ENCODE measurements at regions not wholly inside any gene's neighbourhood (a gene's known extent, or its start where the extent isn't known, plus 50 kb on each side); places are given as distances from the start of the nearest gene placed in this dataset.
"Not testable (repeated sequence)": the region's sequence is repeated elsewhere in the genome, so short reads cannot be mapped to it uniquely, and the experiment has no call there.

DNA sequence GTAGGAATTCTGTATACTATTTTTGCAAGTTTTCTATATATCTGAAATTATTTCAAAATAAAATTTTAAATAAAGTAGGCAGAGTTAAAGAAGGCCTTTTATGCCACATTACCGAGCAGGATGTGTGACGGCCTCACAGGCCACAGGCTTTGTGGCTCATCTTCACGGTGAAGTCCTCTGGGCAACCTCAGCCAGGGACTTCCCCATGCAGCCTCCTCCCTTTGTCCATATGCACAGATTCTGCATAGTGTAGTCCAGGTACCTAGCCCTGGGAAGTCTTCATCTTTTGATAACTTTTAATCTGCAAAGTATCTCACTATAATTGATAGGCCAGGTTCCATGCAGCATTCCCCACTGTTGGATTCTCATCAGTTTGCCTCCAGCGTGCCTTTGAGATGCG lies 62.8 kb downstream of the ARHGAP11B start:
- not testable (repeated sequence) for FAIRE-seq; DNase-seq (ENCODE audit: low spot score in 2 of 2)

DNA sequence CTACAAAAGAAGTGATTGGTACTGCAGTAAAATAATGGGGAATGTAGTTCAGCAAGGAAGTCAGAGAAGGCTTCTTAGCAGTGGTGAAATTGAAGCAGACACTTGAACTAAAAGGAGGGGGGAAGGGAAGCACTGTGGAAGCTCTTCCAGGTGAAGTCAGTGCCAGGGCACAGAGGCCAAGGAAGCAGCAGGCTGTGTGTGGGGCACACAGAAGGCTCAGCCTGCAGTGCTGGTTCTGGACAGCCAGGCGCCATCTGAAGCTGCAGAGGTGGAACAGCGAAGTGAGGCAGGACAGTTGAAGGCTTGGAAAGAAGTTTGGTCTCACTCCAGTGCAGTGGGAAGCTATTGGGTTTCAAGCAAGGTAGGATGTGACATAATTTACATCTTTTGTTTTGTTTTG lies 64.2 kb downstream of the ARHGAP11B start:
- FAIRE-seq; DNase-seq (ENCODE audit: low spot score in 2 of 2): not testable (repeated sequence)

DNA sequence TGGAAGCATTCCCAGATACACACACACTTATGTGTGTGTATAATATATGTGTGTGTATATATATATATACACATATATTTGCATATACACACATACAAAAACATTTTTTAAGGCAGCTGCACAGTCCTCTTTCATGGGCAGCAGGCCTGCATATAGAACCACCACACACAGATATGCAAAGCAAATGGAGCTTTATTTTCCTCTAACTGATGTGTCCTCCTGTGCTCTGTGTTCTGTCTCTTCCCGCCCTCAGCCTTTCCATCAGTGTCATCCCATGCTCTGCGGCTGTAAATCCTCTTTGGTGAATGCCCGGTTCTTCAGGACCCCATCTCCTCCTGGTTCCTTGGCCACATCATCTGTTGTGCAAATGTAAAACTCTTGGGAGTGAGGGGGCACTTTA lies 69.9 kb downstream of the ARHGAP11B start:
- not testable (repeated sequence) for DNase-seq (ENCODE audit: low spot score in 2 of 2); FAIRE-seq

DNA sequence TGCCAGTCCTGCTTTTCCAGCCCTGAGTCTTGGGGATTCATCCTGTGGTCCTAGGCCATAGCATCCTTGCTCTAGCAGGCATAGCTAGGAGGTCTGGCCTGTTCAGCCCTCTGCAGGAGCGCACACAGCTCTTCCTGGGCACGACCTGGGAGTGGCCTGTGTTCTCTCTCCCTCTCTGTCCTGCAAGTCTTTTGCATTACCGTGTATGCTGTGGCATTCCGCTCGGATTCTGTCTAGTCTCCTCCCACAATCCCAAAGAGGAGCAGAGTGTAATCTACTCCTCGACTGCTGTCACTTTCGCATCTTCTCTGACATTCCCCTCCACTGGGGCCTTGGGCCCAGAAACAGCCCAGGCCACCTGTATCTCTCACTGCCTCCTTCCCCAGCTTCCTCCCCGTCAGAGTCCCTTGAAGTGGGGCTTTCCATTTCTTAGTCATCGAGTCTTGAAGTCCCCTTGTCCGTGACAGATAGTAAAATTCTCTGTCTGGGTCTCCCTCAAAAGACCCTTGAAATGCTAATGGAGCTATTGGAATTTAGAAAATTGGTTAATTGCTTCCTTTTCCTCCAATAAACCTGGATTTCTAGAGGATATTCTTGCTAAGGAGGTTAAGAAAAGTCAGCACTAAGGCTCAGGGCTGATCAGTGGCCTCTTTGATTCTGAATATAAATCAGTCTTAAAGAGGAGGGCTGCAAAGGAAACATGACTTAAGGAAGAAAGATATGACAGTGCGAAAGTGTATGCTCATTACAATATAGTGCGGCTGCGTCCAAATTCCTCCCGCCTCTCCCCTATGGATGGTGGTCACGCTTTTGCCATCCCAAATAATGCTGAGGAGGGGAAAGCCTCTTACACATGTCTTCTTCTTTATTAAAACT lies 70.7 kb downstream of the ARHGAP11B start:
- FAIRE-seq, result not testable (repeated sequence)

DNA sequence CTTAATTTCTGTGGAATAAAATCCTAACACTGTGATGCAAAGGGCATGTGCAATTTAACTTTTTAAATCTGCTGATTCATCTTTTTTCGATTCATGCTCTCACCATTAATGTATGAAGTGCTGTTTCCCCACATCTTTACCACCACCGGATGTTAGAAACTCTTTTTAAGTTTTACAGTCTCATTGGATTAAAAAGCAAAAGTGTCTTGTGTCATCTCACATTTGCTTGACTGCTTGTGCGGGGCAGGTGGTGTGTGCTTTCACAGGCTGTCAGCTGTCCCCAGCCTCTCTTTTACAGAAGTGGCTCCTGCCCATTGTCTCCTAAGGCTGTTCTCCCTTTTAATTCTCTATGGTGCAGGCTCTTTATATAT lies 71.4 kb downstream of the ARHGAP11B start:
- DNase-seq (ENCODE audit: low spot score in 2 of 2); FAIRE-seq: not testable (repeated sequence)

More for the DNA sequence above, 70.7 kb downstream of the ARHGAP11B start:
- not testable (repeated sequence) for DNase-seq (ENCODE audit: low spot score in 2 of 2)

DNA sequence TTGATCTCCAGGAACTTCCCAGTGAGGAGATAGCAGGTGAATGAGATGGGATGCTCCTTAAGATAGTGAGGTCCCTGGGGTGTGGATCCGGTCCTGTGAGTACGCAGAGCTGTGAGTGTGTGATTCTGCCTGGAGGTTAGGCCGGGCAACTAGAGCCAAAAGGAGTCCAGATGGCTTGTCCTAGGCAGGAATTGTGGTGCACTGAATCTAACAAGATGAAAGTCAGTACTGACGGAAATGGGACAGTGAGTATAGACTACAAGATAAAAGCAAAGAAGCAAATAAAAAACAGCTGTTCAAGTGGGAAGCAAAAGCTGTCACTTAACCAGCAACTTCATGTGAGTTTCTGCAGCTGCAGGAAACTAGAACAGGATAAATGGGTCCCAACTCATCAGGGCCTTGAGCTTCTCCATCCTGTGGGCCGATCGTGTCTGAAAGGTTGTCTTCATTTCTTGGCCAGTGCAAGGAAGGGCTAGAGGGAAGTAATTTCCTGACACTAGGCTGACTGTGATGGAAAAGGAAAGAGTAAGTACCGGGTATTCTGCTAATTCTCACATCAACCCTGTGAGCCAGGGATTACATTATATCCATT lies 74.2 kb downstream of the ARHGAP11B start:
- not testable (repeated sequence) for DNase-seq (ENCODE audit: low spot score in 2 of 2); FAIRE-seq

DNA sequence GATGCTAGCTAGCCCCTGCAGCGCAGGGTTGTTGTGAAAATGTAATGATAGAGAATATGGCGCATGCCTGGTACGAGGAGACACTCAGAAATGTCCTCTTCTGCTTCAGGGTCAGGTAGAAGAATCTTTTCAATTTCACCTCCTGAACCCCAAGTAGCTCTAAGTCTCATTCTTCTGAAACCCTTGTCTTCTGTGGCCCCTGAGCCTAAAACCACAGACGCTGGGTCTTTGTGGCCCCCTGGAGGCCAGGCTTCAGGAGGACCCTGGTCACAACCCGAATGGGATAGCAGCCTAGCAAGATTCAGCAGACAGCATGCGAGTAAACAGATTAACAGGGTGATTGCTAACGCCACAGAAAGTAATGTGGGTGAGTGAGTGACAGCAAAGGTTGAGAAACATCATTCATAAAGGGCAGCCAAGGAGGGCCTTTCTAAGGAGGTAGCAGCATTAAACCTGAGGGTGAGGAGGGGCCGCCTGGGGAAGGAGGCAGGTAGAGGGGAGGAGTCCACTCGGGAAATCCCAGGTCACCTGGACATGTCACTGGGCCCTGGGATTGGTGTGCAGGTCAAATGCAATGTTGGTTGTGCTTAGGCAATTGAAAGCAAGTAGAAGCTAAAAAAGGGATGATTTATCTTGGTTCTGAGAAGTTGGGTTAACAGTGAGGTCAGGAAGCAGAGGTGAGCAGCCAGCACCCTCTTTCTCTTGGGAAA lies 82.2 kb downstream of the ARHGAP11B start:
- not testable (repeated sequence) for FAIRE-seq; DNase-seq (ENCODE audit: low spot score in 2 of 2)

DNA sequence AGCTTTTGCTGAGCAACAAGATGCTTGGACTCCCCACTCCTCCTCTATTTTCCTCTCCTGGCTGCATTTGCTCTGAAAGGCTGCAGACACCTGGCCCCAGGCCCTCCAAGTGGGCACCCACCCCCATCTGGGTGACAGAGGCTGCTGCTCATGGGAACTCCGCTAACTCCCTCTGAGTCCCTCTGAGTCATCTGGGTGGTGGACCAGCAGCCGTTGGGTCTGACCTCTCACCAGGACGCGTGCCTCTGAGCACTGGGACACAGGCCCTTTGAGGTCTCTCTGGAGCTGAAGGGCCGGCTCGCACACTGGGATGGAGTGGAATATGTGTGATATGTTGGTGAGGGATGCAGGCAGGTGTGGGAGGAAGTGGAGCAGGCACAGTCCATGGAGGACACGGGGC lies 82.9 kb downstream of the ARHGAP11B start:
- FAIRE-seq, result not testable (repeated sequence)

DNA sequence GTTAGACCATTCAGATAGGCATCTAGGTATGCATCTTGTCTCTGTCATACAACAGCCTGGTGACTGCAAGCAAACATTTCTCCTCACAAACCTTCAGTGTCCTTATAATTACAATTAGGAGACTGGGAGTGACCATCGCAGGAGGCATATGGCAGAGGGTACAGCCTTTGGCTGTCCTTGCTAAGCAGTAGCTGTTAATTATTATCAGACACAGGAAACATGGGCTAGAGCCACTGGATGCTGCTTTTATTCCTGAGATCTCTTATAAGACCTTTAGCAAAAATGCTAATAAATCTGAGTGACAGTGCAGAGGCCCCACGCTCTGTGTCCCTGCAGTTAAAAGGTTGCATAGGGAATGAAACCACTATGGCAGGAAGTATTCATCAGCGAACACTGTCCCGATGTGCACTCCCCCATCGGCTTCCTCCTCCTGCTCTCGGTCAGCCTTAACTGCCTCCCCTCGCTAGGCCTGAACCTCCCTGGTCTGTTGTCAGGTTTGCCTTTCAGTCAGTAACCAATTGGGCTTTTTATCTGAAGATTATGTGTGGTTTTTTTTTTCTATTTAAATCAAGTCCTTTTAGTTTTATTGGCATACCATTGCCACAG lies 92.2 kb downstream of the ARHGAP11B start:
- DNase-seq (ENCODE audit: low spot score in 2 of 2); FAIRE-seq: not testable (repeated sequence)

More for the DNA sequence above, 82.9 kb downstream of the ARHGAP11B start:
- not testable (repeated sequence) for DNase-seq (ENCODE audit: low spot score in 2 of 2)

DNA sequence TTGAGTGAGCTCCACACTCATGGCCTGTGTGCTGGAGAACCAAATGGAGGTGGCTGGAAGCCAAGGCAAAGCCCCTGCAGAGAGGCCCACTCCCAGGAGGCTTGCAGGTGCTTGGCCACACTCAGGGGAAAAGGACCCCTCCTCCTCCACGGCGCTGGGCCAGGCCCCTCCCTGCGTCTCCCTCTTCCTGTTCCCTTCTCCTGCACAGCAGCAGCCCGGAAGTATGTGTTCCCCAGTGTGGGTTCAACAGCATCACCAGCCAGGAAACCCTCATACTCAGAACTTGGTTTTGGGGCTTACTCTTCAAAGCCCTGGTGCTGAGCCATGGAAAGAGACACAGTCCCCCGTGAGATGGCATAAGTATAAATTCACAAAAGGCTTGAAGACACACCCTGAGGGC lies 93.4 kb downstream of the ARHGAP11B start:
- DNase-seq (ENCODE audit: low spot score in 2 of 2); FAIRE-seq: not testable (repeated sequence)

DNA sequence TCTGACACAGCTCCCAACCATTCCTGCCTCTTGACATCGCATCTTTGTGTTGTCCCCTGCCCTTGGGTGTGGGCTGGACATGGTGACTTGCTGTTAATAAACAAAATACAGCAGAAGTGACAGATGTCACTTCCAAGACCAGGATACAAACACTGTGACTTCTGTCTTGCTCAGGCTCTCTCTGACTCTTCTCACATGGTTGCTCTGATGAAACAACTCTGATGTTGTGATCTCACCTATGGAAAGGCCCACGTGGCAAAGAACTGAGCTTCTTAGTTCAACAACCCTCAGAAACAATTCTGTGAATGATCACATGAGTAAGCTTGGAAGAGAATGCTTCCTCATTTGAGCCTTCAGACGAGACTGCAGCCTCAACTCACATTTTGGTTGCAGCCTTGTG lies 94.9 kb downstream of the ARHGAP11B start:
- not testable (repeated sequence) for DNase-seq (ENCODE audit: low spot score in 2 of 2); FAIRE-seq

DNA sequence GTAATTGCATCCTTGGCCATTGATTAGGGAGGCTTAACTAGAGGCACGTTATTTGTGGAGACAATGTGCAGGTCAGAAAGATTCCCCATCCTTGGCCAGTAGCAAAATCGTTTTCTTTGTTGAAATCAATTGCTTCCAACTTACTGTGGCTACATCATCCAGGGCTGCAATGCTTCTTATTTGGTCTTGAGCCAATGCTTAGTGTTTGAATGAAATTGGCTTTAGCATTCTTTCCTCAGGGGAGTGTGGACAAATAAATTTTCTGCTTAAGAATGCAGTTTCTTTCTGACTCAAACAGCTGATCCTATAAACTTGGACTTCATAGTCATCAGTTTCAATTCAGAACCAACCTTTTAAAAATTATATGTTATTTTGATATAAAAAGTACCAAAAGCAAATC lies 95.6 kb downstream of the ARHGAP11B start:
- not testable (repeated sequence) for DNase-seq (ENCODE audit: low spot score in 2 of 2)

DNA sequence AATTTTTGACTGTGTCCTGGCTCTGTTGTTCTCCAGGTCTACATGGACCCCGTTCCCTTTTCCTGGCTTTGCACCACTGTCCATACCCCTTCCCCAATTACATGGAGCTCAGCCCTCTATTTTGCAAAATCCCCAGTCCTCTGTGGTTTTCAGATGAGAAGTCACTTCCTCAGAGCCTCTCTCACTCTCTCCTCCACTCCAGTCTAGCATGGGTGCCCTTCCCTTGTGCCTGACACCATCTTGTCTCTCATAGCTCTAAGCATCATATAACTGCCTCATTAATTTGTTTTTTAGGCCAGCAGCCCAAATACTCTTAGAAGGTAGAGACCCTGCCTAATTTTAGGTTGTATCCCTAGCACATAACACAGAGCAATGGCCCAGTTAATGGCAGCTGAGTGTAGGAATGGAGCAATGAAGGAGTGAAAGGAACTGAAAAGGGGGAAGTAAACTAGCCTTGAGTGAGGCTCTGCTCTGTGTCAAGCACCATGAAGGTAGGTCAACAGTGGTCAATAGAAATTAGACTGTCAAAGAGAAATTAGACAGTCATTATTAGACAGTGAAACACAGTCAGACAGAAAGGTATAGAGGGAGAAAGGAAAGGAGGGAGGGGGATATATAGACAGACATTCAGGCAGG lies 97.7 kb downstream of the ARHGAP11B start:
- not testable (repeated sequence) for DNase-seq (ENCODE audit: low spot score in 2 of 2); FAIRE-seq

More for the DNA sequence above, 95.6 kb downstream of the ARHGAP11B start:
- not testable (repeated sequence) for FAIRE-seq

DNA sequence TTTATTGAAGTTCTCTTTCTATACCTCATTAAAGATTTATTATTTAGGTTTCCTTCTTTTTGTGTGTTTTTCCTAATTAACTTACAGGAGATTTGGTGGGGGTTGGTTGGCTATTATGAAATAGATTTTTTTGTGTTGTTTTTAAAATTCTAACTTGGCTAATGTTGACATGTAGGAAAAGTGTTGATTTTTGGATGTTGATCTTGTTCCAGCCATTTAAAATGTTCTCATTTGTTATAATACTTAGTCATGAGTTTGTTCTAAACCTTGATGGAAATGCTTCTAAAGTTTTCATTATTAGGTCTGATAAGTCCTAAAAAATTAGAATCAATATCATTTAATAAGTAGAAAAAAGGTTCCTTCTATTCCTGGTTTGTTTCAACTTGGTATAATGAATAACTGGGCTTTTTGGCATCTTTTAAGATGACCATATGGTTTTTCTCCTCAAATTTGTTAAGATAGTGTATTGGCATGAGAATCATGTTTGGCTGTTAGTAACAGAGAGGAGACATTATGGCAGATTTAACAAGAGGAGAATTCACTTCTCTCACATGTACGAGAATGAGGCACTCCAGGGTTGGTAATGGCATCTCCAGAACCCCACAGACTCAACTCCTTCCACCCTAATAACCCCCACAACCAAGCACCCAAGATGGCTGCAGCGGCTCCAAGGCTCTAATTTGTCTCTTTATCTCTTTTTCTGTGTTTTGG lies 104.1 kb downstream of the ARHGAP11B start:
- peak; percentile 28 for FAIRE-seq
- not testable (repeated sequence) for DNase-seq (ENCODE audit: low spot score in 2 of 2)

DNA sequence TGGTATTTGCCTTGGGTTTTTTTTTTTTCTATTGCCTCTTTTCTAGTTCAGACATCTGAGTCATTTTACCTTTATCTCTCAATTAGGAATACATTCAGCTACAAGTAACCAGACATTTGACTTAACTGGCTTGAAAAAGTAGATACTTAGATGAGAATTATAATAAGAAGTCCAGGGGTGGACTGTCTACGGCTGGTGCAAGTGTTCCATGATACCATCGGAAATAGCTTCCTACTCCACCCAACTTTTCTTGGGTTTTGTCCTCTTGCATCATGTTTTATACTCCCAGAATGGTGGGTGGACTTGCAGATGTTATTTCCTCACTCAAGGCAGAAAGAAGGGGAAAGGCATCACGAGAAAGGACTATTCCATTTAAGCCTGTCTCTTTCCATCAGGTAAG lies 104.7 kb downstream of the ARHGAP11B start:
- not testable (repeated sequence) for DNase-seq (ENCODE audit: low spot score in 2 of 2); FAIRE-seq

DNA sequence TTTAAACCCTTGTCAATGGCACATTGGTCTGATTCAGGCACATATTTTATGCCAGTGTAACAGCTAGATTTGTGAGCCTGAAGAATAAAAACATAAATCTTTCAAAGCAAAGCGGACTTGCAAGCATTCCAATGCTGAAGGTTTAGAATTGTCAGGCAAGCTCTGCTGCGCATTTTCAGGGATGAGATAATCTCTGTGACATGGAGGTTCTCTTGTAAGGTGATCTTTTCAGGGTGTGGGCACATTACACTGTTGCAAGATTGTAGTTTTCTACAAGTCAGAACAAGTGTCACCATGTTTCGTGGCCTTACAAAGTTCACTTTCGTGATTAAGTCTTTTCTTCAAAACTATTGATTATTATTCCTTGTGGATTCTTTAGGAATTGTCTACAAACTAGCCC lies 106.2 kb downstream of the ARHGAP11B start:
- not testable (repeated sequence) for DNase-seq (ENCODE audit: low spot score in 2 of 2); FAIRE-seq

DNA sequence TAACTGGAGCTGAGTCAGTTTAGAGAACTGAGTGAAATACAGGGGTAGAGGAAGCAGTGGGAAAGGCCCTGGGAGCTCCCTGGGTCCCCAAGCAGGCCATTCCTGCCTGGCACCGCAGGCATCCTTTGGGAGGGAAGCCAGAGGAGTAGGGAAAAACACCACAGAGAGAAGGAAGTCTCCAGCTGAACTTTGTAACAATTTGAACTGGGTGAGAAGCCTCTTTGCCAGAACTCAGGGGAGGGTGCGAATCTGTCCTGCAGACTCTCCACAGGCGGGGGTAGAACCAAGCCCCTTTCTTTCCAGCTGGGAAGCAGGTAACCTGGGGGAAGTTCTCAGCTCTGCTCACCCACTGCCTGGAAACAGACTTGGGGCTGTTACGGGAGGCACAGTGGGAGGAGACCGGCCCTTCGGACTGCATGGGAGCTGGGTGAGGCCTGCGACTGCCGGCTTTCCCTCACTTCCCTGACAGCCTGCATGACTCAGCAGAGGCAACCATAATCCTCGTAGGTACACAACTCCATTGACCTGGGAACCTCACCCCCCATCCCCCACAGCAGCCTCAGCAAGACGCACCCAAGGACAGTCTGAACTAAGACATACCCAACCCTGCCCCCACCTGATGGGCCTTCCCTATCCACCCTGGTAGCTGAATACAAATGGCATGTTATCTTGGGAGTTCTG lies 110.1 kb downstream of the ARHGAP11B start:
- not testable (repeated sequence) for FAIRE-seq; DNase-seq (ENCODE audit: low spot score in 2 of 2)

DNA sequence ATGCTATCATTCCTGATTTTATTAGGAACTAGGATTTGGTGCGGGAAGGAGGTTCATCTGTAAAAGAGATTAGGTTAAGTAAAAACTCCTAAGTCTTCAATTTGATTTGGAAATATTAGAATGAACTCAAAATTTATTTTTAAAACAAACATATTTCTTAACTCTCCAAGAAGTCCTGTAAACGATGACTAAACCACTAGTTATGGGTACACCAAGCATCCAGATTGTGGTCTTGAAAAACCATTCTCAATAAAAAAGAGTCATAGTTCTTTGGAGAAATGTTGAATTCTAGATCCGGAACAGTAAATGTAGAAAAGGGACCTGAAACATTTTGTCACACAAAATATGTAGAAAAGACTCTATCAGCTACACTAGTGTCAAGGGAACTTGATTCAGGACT lies 116.9 kb downstream of the ARHGAP11B start:
- FAIRE-seq; DNase-seq (ENCODE audit: low spot score in 2 of 2): not testable (repeated sequence)
